ENCODE measurements at regions not wholly inside any gene's neighbourhood (a gene's known extent, or its start where the extent isn't known, plus 50 kb on each side); places are given as distances from the start of the nearest gene placed in this dataset.

- no peak for TF ChIP-seq CTCF (IDR thresholded peaks at IDR 0.05; ENCODE audit: insufficient read depth in 1 of 2, low read depth in 1 of 2, low read length in 1 of 2, severe bottlenecking in 1 of 2, unreplicated experiment in 1 of 2)
- ChIA-PET POLR2A (no interaction called here), CTCF (no interaction called here)
- Mint-ChIP-seq H3K4me1 (ENCODE audit: low read depth, unreplicated experiment) (peaks cover 10% of the 10 kb centered on the region), H3K27me3 (ENCODE audit: insufficient read depth, unreplicated experiment) (no peaks in the 10 kb centered on the region), H3K27ac (ENCODE audit: unreplicated experiment) (no peak overlapping the region), H3K36me3 (ENCODE audit: insufficient read depth, unreplicated experiment) (no peaks in the 10 kb centered on the region), H3K9me3 (ENCODE audit: unreplicated experiment) (no peaks in the 10 kb centered on the region), H3K4me3 (ENCODE audit: unreplicated experiment) (no peak overlapping the region)
- Histone ChIP-seq H3K36me3 (ENCODE audit: control insufficient read depth, insufficient read depth, low read length) (no peaks in the 10 kb centered on the region), H3K27me3 (replicated peaks; ENCODE audit: control insufficient read depth, insufficient read depth, low read length) (no peaks in the 10 kb centered on the region), H3K9me3 (peaks cover 14% of the 10 kb centered on the region), H3K4me1 (no peaks in the 10 kb centered on the region), H3K4me3 (ENCODE audit: low read depth, low read length) (no peak overlapping the region)
- intact Hi-C loops (cut with micrococcal nuclease; ENCODE audit: unreplicated experiment), result no loop called here
- DNase-seq, result no peak
- no TSS peak for BruUV-seq (replicated peaks)
Observed at GRCh38 chr2:172376505-172377125, 50.8 kb upstream of the ITGA6 start.

- H3K36me3 Mint-ChIP-seq (ENCODE audit: insufficient read depth, unreplicated experiment), result no peaks in the 10 kb centered on the region
- peaks cover 10% of the 10 kb centered on the region for H3K4me1 Mint-ChIP-seq (ENCODE audit: low read depth, unreplicated experiment)
- POLR2A ChIA-PET, result no interaction called here
- Histone ChIP-seq H3K36me3 (ENCODE audit: control insufficient read depth, insufficient read depth, low read length) (no peaks in the 10 kb centered on the region), H3K4me3 (ENCODE audit: low read depth, low read length) (no peak overlapping the region), H3K9me3 (peaks cover 14% of the 10 kb centered on the region), H3K4me1 (no peaks in the 10 kb centered on the region), H3K27me3 (replicated peaks; ENCODE audit: control insufficient read depth, insufficient read depth, low read length) (no peaks in the 10 kb centered on the region)
- DNase-seq, result no peak
- TF ChIP-seq CTCF (IDR thresholded peaks at IDR 0.05; ENCODE audit: insufficient read depth in 1 of 2, low read depth in 1 of 2, low read length in 1 of 2, severe bottlenecking in 1 of 2, unreplicated experiment in 1 of 2), result no peak
- H3K27ac Mint-ChIP-seq (ENCODE audit: unreplicated experiment), result no peak overlapping the region
- no peaks in the 10 kb centered on the region for H3K27me3 Mint-ChIP-seq (ENCODE audit: insufficient read depth, unreplicated experiment)
- intact Hi-C loops (cut with micrococcal nuclease; ENCODE audit: unreplicated experiment), result no loop called here
- H3K4me3 Mint-ChIP-seq (ENCODE audit: unreplicated experiment), result no peak overlapping the region
- no TSS peak for BruUV-seq (replicated peaks)
- CTCF ChIA-PET, result no interaction called here
- no peaks in the 10 kb centered on the region for H3K9me3 Mint-ChIP-seq (ENCODE audit: unreplicated experiment)
Observed at GRCh38 chr2:172377408-172377807, 50.0 kb upstream of the ITGA6 start.
